Fibroblast of skin of left quadriceps (primary cell): ENCODE measurements at regions not wholly inside any gene's neighbourhood (a gene's known extent, or its start where the extent isn't known, plus 50 kb on each side); places are given as distances from the start of the nearest gene placed in this dataset.
"Not testable (repeated sequence)": the region's sequence is repeated elsewhere in the genome, so short reads cannot be mapped to it uniquely, and the experiment has no call there.

ENCODE experiments used
- DNase-seq, 2 experiments: peaks; one replicate each; pipeline ENCODE4 v3.0.0-alpha.2; 2013; ENCODE audit warnings: low read depth in 2 of 2

DNA sequence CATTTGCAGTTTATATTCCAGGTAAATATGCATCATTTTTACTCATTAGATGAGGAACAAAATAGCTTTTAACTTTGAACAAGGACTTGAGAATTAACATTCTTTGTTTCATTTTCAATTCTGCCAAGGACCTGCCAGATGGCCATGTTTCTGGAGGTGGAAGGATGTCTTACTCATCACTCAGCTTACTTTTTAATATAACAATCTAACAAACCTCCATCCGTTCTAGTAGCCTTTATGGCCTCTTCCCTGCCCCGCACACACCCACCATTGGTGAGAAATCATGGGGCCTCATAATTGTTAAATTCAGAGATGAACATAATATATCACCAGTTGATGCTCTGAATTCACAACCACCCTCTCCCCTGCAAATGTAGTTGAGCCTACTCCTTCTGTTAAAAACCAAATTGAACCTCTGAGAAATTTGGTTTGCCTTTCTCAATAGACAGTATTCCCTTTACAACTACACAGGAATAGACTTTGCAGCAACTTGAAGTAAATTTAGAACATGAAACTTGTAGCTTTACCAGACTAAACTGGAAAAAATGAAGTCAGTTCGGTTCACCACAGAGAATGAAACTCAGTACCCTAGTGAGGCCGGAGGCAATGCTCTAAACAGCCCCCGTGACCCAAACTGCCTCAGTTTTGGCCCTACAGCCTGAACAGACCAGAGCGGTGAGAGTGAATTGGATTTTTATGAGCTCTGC, 50.1 kb upstream of the ACSL4 start:
- DNase-seq = no peak

DNA sequence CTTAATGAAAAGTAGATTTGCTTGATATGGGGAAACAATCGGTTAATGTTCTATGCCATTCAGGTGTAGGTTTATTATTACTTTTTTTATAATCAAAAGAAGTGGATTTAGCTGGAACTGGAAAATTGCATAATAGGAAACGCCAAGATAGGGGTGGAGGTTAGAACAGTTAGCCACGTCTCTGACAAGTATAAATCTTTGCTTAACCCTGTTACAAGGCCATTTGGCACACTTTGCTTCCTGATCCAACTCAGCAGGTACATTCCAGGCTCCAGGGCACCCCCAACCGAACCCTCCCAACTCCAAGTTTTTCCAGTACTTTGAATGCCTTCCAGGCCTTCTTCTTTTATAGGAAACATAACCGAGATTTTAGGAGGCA, 50.6 kb upstream of the ACSL4 start:
- DNase-seq = no peak

DNA sequence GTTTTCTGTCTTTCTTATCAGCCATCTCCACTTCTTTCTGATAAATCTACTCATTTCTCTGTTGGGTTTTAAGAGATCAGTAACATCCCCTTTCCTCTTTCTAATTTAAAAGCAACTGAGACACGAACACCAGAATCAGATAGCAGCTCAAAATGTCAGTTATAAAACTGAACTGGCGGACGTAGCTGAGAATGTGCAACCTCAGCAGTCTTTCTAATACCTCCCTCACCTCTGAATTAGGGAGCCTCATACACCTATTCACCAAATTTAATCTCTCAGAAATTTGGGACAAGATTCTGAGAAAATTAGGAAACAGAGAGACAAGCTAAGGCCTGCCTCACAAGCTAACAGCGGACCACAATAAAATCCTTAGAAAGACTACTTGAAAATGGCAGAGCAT, 52.0 kb upstream of the ACSL4 start:
- DNase-seq = no peak

DNA sequence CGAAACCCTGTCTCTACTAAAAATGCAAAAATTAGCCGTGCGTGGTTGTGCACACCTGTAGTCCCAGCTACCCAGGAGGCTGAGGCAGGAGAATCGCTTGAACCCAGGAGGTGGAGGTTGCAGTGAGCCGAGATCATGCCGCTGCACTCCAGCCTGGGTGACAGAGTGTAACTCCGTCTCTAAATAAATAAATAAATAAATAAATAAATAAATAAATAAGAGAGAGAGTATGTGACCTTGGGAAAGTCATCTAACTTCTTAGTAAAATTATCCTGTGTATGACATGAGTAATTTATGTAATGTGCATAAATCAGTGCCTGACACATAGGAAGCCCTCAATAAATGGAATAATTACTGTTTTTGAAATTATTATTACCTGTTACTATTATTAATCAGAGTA, 57.5 kb upstream of the ACSL4 start:
- DNase-seq = not testable (repeated sequence)

DNA sequence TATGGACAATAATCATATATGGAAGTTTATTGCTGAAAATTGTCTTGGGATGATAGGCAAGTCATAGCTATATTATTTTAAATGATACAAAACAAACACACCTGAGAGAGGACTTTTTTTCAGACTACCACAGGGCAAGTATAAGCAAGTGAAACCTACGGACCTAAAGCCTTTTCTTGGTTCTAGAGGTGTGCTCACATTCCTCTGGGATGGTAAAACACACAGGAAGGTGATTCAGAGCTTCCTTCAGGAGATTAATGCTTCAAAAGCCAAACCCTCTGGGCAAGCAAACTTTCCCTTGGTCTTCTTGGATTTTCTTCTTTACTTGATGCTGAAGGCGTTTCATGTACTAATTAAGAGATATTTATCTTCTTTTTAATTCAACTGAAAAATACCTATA, 60.1 kb upstream of the ACSL4 start:
- no peak for DNase-seq

DNA sequence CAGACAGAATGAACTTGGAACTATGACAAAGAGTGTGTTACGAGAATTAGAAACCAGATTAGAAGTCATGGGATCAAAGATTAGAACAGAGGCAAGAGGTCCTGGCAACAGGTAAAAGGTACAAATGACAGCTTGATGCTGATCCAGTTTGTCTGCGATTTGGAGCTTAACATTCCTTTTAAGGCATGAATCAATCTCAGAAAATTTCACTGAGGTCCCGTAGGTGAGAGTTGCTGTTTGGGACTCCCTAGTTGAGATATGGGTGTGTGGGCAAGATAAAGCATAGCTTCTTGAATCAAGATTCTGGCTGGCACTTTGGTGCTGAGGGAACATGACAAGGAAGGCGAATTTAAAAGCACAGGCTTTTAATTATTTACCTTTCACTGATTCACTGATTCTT, 62.6 kb upstream of the ACSL4 start:
- DNase-seq = no peak

DNA sequence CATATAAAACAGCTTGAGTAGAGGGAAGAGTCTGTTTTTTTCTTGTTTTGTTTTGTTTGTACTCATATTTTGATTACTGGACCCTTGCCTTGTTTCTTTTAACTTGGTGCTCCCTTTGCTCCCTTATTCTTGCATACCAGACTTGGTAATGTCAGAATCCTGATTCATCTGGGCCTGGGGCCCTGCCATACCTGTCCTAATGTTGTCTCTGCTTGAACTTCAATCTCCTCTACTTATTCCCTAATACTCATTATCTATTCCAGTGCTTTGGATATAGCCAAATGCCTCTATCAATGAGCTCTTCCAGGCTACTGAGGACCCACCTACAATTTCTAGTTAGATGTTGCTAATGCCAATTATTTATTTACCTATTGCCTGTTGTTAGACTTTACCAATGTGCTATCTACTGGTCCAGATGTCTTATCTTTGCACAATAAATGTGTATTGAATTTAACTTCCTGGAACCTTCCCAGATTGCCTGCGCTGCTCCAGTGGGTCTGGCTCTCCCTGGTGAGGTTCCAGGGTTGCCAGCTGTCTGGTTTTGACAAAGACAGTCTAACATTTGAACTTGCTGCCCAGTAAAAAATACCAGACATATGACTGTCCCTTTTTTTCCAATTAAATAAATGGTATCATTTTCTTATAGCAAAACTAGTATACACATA, 64.4 kb upstream of the ACSL4 start:
- no peak for DNase-seq

DNA sequence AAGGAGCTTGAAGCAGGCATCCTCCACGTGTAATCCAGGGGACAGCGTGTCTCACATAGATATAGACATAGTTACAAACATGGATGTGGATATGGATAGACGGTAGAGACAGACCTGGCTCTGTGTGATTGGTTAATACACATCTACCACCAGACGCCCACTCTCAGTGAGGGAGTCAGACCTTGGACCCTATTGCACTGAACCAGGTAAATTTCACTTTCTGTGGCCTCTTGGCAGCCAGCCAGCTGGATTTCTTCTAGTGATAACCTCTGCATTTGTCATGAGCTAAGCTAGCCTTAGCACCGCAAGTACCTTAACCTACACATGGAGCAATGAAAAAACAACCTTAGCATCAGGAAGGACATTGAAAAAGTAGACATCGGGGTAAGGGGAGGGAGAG, 79.2 kb upstream of the ACSL4 start:
- DNase-seq = no peak

DNA sequence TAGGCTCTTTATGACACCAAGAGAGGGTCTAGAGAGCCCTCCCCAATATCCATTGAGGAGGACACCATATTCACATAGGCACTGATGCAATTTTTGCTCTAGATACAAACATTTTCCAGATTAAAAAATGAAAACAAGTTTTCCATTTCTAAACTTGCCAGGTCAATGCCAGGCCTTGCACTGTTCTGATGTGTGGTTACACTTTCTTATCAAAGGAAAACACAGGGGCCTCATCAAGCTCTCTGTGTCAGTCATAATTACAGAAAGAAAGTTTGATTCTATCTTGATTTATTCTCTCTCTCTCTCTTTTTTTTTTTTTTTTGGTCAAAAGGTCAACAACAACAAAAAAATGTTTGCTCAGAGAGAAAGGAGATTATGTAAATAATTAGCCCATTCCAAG, 80.2 kb upstream of the ACSL4 start:
- DNase-seq = no peak

DNA sequence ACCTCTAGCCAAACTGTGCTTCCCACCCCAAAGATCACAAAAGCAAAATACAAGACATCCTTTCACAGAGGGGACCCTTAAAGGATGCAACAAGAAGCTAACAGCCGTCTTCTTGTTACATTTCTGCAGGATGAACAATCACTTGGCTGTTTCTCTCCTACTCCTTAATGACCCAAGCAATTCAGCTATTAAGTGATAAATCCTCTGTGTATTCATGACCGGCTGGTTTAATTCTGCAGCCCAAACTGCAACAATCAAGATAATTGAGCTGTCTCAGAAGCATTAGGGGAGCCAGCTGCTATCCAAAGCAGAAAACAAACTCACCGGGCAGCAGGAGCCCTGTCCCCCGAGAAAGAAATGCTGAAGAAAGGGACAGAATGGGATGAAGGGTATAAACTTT, 85.9 kb upstream of the ACSL4 start:
- DNase-seq = no peak

DNA sequence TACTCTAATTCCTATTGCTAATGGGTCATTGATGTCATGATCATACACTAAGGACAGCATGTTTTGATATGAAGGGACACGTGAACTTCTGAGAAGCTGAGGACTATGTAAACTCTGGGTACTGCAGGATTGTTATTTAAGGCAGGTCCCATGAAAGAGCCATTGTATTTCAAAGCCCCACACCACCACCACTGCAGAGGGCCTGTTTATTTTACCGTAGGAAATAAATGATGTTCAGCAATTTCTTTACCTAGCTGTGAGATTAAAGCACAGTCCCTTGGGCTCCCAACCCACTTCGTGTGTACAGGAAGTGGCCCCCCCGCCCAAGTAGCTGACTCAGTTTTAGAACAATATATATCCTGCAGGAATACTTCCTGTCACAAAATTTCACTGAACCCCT, 89.8 kb upstream of the ACSL4 start:
- DNase-seq = no peak

DNA sequence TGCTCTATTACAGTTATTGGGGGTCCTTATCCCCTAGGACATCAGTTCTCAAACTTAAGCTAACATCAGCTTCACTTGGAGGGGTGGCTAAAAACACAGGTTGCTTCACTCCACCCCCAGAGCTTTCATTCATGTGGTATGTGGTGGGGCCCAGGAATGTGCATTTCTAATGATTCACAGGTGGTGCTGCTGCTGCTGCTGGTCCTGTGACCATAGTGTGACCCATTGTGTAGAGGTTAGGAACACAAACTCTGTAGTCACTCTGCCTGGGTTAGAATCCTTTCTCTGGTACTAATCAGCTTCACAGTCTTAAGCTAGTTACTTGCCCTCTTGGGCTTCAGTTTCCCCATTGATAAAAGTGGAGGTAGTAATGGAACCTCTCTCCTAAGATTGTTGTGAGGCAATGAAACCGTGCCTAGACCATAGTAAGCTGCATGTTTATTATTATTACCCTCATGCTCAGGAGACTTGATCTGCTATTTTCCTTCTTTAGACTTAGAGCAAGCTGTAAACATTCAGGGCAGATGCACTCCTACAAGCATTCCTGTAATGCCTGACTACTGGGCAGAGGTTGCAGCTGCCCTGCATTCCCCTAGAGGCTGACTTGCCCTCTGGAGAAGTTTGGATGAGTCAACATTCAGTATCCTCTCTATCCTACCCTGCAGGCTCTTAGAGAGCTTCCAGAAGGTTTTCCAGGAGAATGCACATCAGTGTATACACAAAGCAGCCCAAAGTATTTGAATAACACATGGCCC, 94.1 kb upstream of the ACSL4 start:
- peak in 1 of 2 experiments; percentile 41 for DNase-seq

DNA sequence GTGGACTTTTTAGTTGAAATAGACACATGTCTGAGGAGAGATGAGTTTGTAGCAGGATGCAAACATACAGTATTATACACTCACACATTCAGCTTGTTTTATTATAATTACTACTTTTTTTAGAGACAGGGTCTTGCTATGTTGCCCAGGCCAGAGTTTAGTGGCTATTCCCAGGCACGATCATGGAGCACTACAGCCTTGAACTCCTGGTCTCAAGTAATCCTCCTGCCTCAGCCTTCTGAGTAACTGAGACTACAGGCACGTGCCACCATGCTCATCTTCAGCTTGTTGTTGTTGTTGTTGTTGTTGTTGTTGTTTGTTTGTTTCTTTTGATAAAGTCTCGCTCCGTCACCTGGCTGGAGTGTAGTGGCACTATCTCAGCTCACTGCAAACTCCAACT, 94.7 kb upstream of the ACSL4 start:
- no peak for DNase-seq

DNA sequence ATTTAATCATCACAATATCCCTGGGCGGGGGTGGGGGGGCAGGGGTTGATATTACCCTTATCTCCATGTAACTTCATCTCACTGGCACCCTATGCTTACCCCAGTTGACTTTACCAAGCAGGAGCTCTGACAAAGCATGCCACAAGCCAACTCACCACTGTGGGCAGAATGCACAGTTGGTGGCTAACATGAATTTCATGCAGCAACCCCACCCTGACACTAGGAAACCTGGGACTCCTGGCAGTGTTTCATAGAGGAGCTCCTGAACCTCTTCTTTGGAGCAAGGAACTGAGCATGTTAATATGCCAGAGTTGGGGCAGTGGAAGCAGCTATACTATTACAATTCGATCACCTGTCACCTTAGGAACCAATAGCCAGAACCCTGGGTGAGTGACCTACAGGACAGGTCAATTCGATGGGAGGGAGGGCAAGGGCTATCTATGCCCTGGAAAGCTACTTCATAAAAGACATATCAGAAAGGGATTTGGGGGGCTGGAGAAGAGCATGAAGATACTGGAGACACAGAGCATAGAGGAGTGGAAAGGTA, 97.2 kb upstream of the ACSL4 start:
- no peak for DNase-seq

DNA sequence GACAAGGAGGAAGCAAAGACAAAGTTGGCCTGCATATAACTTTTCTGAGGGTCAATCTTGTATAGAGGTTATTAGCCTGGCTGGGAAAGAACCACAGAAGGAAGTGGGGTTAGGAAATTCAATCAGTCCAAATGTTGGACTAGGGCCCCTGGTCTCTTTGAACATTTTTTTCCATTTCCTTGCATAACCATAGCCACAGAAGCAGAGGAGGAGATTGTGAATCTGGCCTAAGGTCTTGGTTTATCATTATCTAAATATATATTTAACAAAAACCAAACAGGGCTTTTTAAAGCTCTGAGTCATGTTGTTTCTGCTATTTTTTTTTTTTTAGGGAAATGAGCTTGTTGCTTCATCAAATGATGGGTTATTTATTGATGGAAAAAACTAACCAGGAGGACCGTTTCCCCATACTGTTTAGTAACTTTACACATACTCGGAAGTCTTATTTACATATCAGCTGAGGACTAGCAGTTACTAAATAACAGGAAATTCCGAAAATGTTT, 97.7 kb upstream of the ACSL4 start:
- DNase-seq = no peak

DNA sequence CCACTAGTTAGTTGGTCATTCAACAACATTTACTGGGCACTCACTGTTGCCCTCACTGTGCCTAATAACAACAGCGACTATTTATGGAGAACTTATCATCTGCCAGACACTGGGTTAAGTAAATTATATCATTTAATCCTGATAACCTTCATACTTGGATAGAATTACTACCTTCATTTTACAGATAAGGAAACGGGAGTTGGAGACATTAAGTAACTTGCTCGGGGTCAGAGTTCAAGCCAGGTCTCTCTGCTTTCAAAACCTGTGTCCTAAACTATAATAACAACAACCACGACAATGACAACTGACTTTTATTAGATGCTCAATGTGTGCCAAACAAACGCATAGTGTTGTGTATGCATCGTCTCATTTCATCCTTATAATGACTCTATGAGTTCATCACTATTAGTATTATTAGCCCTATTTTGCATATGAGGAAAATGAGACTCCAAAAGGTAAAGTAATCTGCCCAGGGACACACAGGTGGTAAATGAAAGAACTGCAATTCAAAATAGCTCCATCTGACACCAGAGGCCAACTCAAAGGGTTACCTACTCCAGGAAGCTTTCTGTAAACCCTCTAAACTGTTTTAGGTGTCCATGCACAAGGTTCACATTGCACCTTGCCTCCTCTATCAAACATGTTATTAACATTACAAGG, 98.4 kb upstream of the ACSL4 start:
- DNase-seq = no peak

DNA sequence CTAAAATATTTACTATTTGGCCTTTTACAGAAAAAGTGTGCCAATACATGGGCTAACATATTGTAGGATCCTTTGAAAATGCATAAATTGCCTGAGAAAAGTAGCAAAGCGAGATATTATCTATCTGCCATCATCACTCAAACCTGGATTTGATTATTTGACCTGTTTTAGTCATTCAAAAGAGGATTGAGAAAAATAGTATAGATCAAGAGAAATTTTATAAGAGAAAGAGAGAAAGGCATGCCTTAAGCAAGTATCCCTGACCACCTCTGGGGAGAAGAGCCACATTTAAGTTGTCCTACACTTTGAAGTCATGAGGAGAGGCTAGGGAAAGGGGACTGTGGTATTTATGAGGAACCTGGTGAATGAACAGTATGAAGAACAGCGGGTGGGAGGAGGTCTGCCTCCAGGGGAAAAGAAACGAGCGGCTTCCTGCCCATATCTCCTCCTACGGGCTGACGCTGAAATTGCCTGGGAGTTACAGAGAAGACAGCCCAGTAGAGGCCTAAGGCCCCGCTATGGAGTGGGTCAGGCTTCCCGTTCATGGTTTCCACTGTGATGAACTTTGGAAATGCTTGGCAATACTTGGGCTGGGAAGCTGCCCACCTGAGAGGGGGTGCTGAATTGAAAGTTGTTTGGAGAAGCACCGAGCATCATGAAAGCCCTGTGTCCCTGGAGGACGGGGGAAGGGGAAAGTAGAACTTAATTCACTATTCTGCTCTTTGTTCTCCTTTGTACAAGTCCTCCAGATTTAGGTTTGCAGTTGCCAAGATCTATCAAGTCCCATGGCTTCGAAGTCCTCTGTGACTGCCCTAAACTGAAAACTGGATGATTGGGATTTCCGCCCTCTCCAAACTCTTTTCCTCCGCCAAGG, 106.9 kb upstream of the ACSL4 start:
- DNase-seq = no peak

DNA sequence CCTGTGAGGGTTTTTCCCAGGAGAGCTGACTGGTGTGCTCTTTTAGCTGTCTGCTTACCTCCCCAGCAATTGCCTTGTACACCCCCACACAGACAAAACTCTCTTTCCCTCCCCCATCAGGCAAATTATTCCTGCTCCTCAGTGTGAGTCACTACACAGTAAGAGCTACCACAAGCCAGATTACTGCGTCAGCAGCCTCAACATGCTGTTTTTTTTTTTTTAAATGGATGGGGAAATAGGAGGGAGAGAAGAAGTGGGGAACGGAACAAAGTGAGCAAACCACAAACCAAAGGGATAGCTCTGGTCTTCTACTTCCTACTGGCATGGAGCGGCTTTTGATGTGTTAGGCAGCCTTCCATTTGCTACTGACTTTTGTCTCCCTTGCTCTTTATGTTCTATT, 107.5 kb upstream of the ACSL4 start:
- DNase-seq = peak; percentile 87 to 90

DNA sequence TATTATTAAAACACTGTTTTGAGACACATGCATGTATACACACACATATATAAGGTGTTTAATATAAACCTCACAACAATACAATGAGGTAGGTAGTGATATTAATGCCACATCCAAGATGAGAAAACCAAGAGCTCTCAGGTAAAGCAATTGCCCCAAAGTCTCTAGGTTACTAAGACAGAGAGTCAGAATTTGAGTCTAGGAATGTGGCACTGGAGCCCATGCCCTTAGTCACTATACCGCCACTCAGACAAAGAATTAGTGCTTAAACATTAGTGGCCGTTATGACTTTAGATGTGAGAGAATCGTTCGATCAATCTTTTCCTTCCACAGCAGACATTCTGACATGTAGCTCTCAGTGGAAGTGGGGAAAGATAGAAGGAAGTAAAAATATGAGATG, 108.2 kb upstream of the ACSL4 start:
- no peak for DNase-seq

DNA sequence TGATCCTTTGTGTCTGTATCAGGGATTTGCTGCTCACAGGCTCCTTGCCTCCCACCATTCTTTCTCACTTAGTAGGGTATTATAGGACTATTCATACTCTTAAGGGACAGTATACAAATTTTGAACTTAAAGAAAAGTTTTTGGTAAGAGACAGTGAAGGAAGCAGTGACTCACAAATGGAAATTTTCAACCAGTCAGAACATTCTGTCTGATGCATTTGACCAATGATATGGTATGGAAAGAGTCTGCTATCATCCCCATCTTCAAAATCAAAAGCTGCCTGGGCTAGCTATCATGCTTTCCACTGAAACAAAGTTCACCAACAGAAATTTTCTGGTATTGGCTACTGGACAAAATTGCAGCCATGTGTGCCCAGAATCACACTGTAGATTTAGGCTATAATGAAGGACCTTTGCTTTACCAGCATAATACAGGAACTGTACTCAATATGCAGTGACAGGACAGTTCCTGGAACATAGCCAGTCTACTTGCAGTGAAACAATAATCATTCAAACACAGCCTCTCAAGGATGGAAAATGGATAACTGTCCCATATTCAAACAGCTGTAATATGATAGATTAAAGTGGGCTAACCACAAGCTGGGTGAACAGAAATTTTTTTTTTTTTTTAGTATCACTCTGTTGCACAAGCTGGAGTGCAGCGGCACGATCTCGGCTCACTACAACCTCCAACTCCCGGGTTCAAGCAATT, 109.0 kb upstream of the ACSL4 start:
- DNase-seq = no peak
